Mesenchymal stem cell (in vitro differentiated cells and primary cell): ENCODE measurements at regions not wholly inside any gene's neighbourhood (a gene's known extent, or its start where the extent isn't known, plus 50 kb on each side); places are given as distances from the start of the nearest gene placed in this dataset.

Source experiments
- DNase-seq: peaks from one replicate; pipeline ENCODE4 v3.0.0-alpha.2; 2013
- H2AFZ ChIP-seq: one replicate; pipeline ENCODE4 v1.6.1; 2013; ENCODE audit warnings: low read depth, mild to moderate bottlenecking, control low read depth, inconsistent platforms, low read length, moderate library complexity
- H2AK5ac ChIP-seq: 2 replicates; pipeline ENCODE4 v1.6.1; 2013; ENCODE audit warnings: low read length, moderate library complexity, mild to moderate bottlenecking, inconsistent platforms; ENCODE audit not compliant: severe bottlenecking
- H2BK120ac ChIP-seq: one replicate; pipeline ENCODE4 v1.6.1; 2013; ENCODE audit warnings: low read depth, mild to moderate bottlenecking, inconsistent platforms, low read length, moderate library complexity
- H2BK12ac ChIP-seq, 2 experiments: one replicate each; pipeline ENCODE4 v1.6.1; 2013; ENCODE audit warnings: inconsistent platforms in 2 of 2, low read length in 2 of 2, mild to moderate bottlenecking in 2 of 2, moderate library complexity in 2 of 2, control low read depth in 1 of 2
- H2BK15ac ChIP-seq: one replicate; pipeline ENCODE4 v1.6.1; 2013; ENCODE audit warnings: mild to moderate bottlenecking, low read depth, inconsistent platforms; ENCODE audit not compliant: poor library complexity, severe bottlenecking
- H2BK5ac ChIP-seq: 2 replicates; pipeline ENCODE4 v1.6.1; 2013; ENCODE audit warnings: low read depth, mild to moderate bottlenecking, low read length, control low read depth, inconsistent platforms; ENCODE audit not compliant: poor library complexity, severe bottlenecking
- H3K14ac ChIP-seq, 2 experiments: one replicate each; pipeline ENCODE4 v1.6.1; 2013; ENCODE audit warnings: inconsistent platforms in 2 of 2, low read length in 2 of 2, control low read depth in 1 of 2, mild to moderate bottlenecking in 1 of 2, moderate library complexity in 1 of 2
- H3K18ac ChIP-seq, 2 experiments: one replicate each; pipeline ENCODE4 v1.6.1; 2013; ENCODE audit warnings: inconsistent platforms in 2 of 2, low read length in 2 of 2, control low read depth in 1 of 2, low read depth in 1 of 2, mild to moderate bottlenecking in 1 of 2
- H3K23ac ChIP-seq, 2 experiments: one replicate each; pipeline ENCODE4 v1.6.1; 2013; ENCODE audit warnings: inconsistent platforms in 2 of 2, low read length in 2 of 2, mild to moderate bottlenecking in 2 of 2, moderate library complexity in 2 of 2, control low read depth in 1 of 2
- H3K27ac ChIP-seq: 2 replicates; pipeline ENCODE4 v1.5.1; 2013; ENCODE audit warnings: mild to moderate bottlenecking, moderate library complexity, low read length, control low read depth, inconsistent platforms; ENCODE audit not compliant: poor library complexity, severe bottlenecking
- H3K27me3 ChIP-seq, 2 experiments: 2 replicates each; pipeline versions ENCODE4 v1.6.1 to v1.7.0; 2013; ENCODE audit warnings: low read length in 2 of 2, mild to moderate bottlenecking in 2 of 2, moderate library complexity in 2 of 2, control low read depth in 1 of 2, inconsistent platforms in 1 of 2; ENCODE audit not compliant: control insufficient read depth in 1 of 2, insufficient read depth in 1 of 2
- H3K36me3 ChIP-seq, 2 experiments: 2 replicates each; pipeline versions ENCODE4 v1.6.1 to v1.7.0; 2013; ENCODE audit warnings: low read length in 2 of 2, control low read depth in 1 of 2, inconsistent platforms in 1 of 2, low read depth in 1 of 2, mild to moderate bottlenecking in 1 of 2; ENCODE audit not compliant: insufficient read depth in 2 of 2, control insufficient read depth in 1 of 2
- H3K4ac ChIP-seq, 2 experiments: one replicate each; pipeline ENCODE4 v1.6.1; 2013; ENCODE audit warnings: inconsistent platforms in 2 of 2, low read length in 2 of 2, mild to moderate bottlenecking in 2 of 2, moderate library complexity in 2 of 2, control low read depth in 1 of 2, low read depth in 1 of 2
- H3K4me1 ChIP-seq: 2 replicates; pipeline ENCODE4 v1.6.1; 2013; ENCODE audit warnings: low read depth, low read length, control low read depth; ENCODE audit not compliant: control insufficient read depth, insufficient read depth
- H3K4me2 ChIP-seq: 2 replicates; pipeline ENCODE4 v1.6.1; 2013; ENCODE audit warnings: low read length, mild to moderate bottlenecking, inconsistent platforms; ENCODE audit not compliant: poor library complexity, severe bottlenecking
- H3K4me3 ChIP-seq, 2 experiments: 2 replicates each; pipeline versions ENCODE4 v1.5.1 to v1.7.0; 2013; ENCODE audit warnings: low read length in 2 of 2, mild to moderate bottlenecking in 2 of 2, control low read depth in 1 of 2, low read depth in 1 of 2; ENCODE audit not compliant: insufficient read depth in 1 of 2
- H3K79me1 ChIP-seq: replicated peaks from 2 replicates; pipeline ENCODE4 v1.6.1; 2013; ENCODE audit warnings: mild to moderate bottlenecking, control low read depth, low read length, inconsistent platforms; ENCODE audit not compliant: poor library complexity, severe bottlenecking
- H3K9ac ChIP-seq: 2 replicates; pipeline ENCODE4 v1.7.0; 2013; ENCODE audit warnings: mild to moderate bottlenecking, low read length, moderate library complexity
- H3K9me3 ChIP-seq: 2 replicates; pipeline ENCODE4 v1.7.0; 2013; ENCODE audit warnings: mild to moderate bottlenecking, low read length; ENCODE audit not compliant: control insufficient read depth
- H4K8ac ChIP-seq: one replicate; pipeline ENCODE4 v1.6.1; 2013; ENCODE audit warnings: inconsistent platforms, mild to moderate bottlenecking, low read length, moderate library complexity
- H4K91ac ChIP-seq: one replicate; pipeline ENCODE4 v1.6.1; 2013; ENCODE audit warnings: mild to moderate bottlenecking, low read length, inconsistent platforms
- WGBS: methylation state at CpG from one replicate; pipeline ENCODE4 v1.1.7; 2013; ENCODE audit warnings: mixed read lengths; 5-methylcytosine and 5-hydroxymethylcytosine counted together

DNA sequence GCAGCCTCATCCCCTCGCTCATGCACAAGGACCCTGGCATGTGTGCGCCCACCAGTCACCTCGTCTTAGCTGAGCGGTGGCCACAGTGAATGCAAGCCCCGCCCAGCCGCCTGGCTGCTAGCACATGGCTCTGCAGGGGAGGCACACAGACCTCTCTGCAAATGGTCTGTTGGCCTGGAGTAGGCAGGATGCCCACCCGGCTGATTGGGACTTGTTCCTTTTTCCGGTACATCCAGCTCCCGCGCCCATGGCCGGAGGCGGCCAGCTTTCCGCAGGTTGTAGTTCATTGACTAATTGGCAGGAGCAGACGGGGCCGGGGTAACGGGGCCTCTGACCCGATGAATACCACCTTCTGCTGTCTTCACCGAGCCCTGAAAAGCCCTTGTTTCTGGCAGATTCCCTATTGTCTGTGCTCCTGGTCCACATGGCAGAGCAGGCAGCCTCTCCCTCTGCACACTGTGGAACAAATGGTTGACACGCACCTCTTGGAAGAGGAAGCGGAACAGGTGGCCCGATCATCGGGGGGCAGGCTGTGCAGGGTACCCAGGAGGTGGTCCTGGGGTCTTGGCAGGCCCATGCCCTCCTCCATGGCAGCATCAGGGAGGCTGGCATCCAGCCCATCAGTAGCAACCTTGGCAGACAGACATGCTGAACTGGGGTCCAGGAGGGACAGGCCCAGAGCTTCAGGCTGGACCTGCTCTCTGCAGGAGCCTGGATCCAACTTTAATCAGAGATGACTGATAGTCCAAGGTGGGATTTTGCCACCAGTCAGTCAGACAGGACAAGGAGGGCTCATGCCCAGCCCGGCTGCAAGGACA lies 1512.0 kb downstream of the BRD1 start:
- Histone ChIP-seq H3K9me3 (peaks cover 8% of the 10 kb centered on the region), H3K14ac (no peak overlapping the region), H2BK12ac (no peak overlapping the region), H2AFZ (no peak overlapping the region), H3K9ac (no peak overlapping the region), H3K36me3 (no peaks in the 10 kb centered on the region), H3K4ac (no peak overlapping the region), H3K23ac (no peak overlapping the region), H4K8ac (no peak overlapping the region), H3K4me1 (no peaks in the 10 kb centered on the region), H2BK120ac (no peak overlapping the region), H3K4me3 (no peak overlapping the region), H3K79me1 (no peaks in the 10 kb centered on the region), H3K4me2 (no peak overlapping the region), H4K91ac (no peak overlapping the region), H3K27me3 (no peaks in the 10 kb centered on the region), H2BK15ac (no peak overlapping the region), H3K18ac (no peak overlapping the region), H3K27ac (no peak overlapping the region), H2AK5ac (no peak overlapping the region), H2BK5ac (no peak overlapping the region)
- 90% methylated on average over 23 of the region's 23 CpGs for WGBS
- DNase-seq, result no peak

GRCh38 chr22:48314073-48314472 lies 1513.6 kb downstream of the BRD1 start:
- Histone ChIP-seq H2BK5ac (no peak overlapping the region), H2AFZ (no peak overlapping the region), H3K4me3 (no peak overlapping the region), H3K23ac (no peak overlapping the region), H4K8ac (no peak overlapping the region), H3K9me3 (peaks cover 8% of the 10 kb centered on the region), H2BK120ac (no peak overlapping the region), H3K36me3 (no peaks in the 10 kb centered on the region), H3K27ac (no peak overlapping the region), H3K4me2 (no peak overlapping the region), H2AK5ac (no peak overlapping the region), H3K4me1 (no peaks in the 10 kb centered on the region), H3K14ac (no peak overlapping the region), H3K4ac (no peak overlapping the region), H3K18ac (no peak overlapping the region), H2BK15ac (no peak overlapping the region), H3K79me1 (no peaks in the 10 kb centered on the region), H2BK12ac (no peak overlapping the region), H4K91ac (no peak overlapping the region), H3K9ac (no peak overlapping the region), H3K27me3 (no peaks in the 10 kb centered on the region)
- DNase-seq, result no peak
- WGBS, result 71% methylated on average over 4 of the region's 6 CpGs

GRCh38 chr22:48313175-48313830 lies 1514.4 kb downstream of the BRD1 start:
- Histone ChIP-seq H2AK5ac (no peak overlapping the region), H4K8ac (no peak overlapping the region), H4K91ac (no peak overlapping the region), H3K4me2 (no peak overlapping the region), H3K27ac (no peak overlapping the region), H3K9me3 (peaks cover 8% of the 10 kb centered on the region), H2BK5ac (no peak overlapping the region), H3K14ac (no peak overlapping the region), H2BK12ac (no peak overlapping the region), H3K36me3 (no peaks in the 10 kb centered on the region), H2AFZ (no peak overlapping the region), H3K18ac (no peak overlapping the region), H3K9ac (no peak overlapping the region), H3K4ac (no peak overlapping the region), H3K27me3 (no peaks in the 10 kb centered on the region), H3K4me1 (no peaks in the 10 kb centered on the region), H3K4me3 (no peak overlapping the region), H2BK15ac (no peak overlapping the region), H3K79me1 (no peaks in the 10 kb centered on the region), H2BK120ac (no peak overlapping the region), H3K23ac (no peak overlapping the region)
- 72% methylated on average over 12 of the region's 14 CpGs for WGBS
- no peak for DNase-seq

GRCh38 chr22:48310740-48311139 lies 1516.9 kb downstream of the BRD1 start:
- H2BK5ac ChIP-seq, result no peak overlapping the region
- 21% methylated on average over 5 of the region's 10 CpGs for WGBS
- H4K91ac ChIP-seq, result no peak overlapping the region

More at GRCh38 chr22:48310740-48311139, 1516.9 kb downstream of the BRD1 start:
- H2BK15ac ChIP-seq, result no peak overlapping the region
- H3K4me3 ChIP-seq, result no peak overlapping the region
- H3K4me1 ChIP-seq, result no peaks in the 10 kb centered on the region
- H3K14ac ChIP-seq, result no peak overlapping the region
- H3K9me3 ChIP-seq, result peaks cover 8% of the 10 kb centered on the region
- H3K4me2 ChIP-seq, result no peak overlapping the region
- H3K18ac ChIP-seq, result no peak overlapping the region
- no peaks in the 10 kb centered on the region for H3K36me3 ChIP-seq
- DNase-seq, result no peak
- no peak overlapping the region for H3K27ac ChIP-seq
- no peak overlapping the region for H2BK12ac ChIP-seq
- H3K23ac ChIP-seq, result no peak overlapping the region
- no peak overlapping the region for H3K9ac ChIP-seq
- H3K4ac ChIP-seq, result no peak overlapping the region
- no peak overlapping the region for H2BK120ac ChIP-seq
- H3K27me3 ChIP-seq, result no peaks in the 10 kb centered on the region
- no peak overlapping the region for H2AFZ ChIP-seq
- H4K8ac ChIP-seq, result no peak overlapping the region
- no peaks in the 10 kb centered on the region for H3K79me1 ChIP-seq
- H2AK5ac ChIP-seq, result no peak overlapping the region
